ENCODE measurements at regions not wholly inside any gene's neighbourhood (a gene's known extent, or its start where the extent isn't known, plus 50 kb on each side); places are given as distances from the start of the nearest gene placed in this dataset.

DNA sequence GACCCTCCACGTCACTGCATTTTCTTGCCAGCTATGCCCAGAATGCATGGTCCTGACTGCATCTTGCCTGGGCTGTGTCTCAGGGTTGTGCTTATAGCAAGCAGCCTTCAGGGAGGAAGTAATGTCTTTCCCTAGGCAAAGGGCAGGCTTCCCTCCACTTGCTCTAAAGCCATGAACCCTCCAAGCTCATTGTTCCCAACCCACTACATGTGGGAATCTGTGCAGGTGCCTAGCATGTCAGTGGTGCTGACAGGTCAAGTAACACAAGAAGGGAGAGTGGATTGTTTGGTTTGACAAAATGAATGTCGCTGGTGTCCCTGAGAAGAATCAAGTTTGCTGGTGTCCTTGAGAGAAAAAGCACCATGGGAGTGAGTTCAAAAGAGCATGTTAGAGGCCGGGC lies 53.9 kb upstream of the UCN3 start:
- DNase-seq (ENCODE audit: low read depth in 2 of 2) = no peak

GRCh38 chr10:5311617-5312016 lies 53.1 kb upstream of the UCN3 start:
- no peak for DNase-seq (ENCODE audit: low read depth in 2 of 2)

- DNase-seq (ENCODE audit: low read depth in 2 of 2) = no peak
Observed at GRCh38 chr10:5314840-5315239, 49.9 kb upstream of the UCN3 start.

All from fibroblast of skin of left quadriceps (primary cell).